HG03064 (cell line): ENCODE measurements at regions not wholly inside any gene's neighbourhood (a gene's known extent, or its start where the extent isn't known, plus 50 kb on each side); places are given as distances from the start of the nearest gene placed in this dataset.
A peak's percentile ranks its signal among the peaks of the same experiment; 100 is the strongest.

Experiments
- ATAC-seq: cut with Tn5 transposase; IDR thresholded peaks from one replicate; pipeline ENCODE4 v1.9.1; 2021; ENCODE audit warnings: low read depth; ENCODE audit not compliant: unreplicated experiment

- ATAC-seq = no peak
These were observed 558.7 kb upstream of the KCNMB2 start for GRCh38 chr3:177977381-177978158.

DNA sequence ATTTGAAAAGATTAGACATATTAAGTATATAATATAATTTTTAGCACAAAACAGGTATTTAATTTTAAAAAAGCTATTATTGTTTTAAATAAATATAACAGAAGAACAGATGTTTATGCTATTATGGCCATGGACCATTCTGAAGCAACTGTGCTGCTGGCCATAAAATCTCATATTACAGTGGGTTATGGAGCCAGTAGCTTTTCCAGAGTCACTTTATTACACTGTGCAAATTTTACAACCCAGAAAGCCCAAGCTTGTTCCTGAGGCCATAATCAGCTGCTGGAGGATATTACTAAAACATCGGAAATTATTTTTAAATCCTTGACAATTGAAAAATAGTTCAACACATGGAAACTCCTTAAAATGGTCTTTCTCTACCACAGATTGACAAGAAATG, 557.3 kb upstream of the KCNMB2 start:
- no peak for ATAC-seq

- no peak for ATAC-seq
These were observed 556.5 kb upstream of the KCNMB2 start for GRCh38 chr3:177979703-177980102.

- ATAC-seq = no peak
These were observed 554.7 kb upstream of the KCNMB2 start for GRCh38 chr3:177981576-177981975.

DNA sequence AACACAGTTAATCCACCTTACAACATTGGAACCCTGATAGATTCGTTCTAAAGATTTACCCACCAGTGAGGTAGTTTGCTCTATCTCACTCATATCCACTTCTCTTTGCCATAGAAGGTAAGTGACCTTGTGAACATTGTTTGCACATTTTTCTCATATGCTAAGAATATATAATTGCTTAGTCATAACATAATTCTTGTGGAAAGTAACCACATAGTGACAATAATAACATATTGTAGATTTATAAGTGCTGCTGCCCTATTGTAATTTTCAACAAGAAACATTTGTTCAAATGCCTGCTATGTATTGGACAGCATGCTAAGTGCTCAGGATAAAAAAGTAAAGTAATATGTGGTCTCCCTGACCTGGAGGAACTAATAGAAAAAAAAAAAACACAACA, 554.2 kb upstream of the KCNMB2 start:
- ATAC-seq = no peak

GRCh38 chr3:177983320-177983719, 552.9 kb upstream of the KCNMB2 start:
- no peak for ATAC-seq

DNA sequence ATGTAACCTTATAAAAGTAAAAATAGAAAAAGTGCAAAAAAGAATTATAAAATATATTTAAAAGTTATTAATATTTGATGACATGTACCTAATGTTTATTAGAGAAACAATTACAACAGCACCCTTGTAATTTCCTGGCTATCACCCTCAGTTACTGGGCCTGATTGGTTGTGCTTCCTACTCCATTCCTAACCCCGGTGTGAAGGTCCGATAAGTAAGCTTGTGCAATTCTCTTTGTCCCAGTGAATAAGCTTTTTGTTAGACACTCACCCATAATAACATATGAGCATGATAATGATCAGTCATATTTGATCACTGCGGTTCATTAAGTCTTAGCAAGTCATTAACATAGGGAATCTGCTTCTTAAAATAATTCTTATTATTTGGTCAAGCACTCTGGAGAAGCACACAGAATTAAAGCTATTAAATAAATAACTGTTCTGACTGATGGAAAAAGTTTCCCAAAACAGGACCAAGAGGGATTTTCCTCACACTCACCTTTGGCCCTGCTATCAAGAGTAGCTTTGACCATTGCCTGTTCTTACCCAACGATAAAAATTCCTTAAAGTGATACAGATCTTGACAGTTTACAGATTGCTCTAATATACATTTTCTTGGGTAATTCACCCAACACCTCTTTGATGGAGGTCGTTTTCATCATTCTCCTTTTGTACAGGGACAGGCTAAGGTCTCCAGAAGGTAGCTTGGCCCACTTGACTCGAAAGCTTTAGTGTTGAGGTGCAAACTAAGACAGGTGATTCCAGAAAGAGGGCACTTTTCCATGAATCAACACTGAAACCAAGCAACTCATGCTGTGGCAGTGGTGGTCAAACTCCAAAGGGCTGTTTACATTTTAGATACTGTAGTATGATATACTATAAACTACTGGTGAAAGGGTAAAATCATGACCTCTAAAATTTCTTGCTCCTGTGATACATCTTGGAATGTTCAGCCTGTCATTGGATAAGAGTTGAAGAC, 543.0 kb upstream of the KCNMB2 start:
- ATAC-seq = no peak

DNA sequence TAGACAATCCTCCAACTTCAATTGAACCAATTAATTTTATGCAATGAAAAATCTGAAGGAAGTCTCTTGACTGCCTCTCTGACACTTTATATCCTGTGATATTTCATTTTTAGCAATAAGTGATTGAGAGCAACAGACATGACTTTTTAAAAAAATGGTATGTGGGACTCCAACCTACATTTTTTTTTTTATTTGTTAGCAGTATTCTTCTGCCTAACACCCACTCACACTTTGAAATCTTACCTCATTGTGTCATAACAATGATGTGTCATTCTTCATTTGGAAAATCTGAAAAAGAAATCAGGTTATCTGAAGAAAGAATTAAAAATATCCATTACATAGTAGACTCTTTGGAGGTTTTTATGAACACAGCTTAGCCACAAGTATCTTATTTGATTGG, 541.3 kb upstream of the KCNMB2 start:
- ATAC-seq = no peak

- no peak for ATAC-seq
These were observed 540.7 kb upstream of the KCNMB2 start for GRCh38 chr3:177995381-177996085.

GRCh38 chr3:178001670-178002101, 534.5 kb upstream of the KCNMB2 start:
- peak; percentile 75 for ATAC-seq

DNA sequence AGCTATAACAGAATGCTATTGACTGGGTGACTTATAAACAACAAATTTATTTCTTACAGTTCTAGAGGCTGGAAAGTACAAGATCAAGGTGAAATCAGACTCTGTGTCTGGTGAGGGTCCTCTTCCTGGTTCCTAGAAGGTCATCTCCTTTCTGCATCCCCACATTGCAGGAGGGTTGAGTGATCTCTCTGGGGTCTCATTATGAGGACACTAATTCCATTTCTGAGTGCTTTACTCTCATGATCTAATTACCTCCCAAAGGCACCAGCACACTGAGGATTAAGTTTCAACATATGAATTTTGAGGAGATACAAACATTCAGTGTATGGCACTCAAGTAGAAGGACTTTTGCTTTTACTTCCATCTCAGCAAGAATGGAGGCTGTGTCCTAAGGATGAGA, 534.1 kb upstream of the KCNMB2 start:
- peak; percentile 13 for ATAC-seq

DNA sequence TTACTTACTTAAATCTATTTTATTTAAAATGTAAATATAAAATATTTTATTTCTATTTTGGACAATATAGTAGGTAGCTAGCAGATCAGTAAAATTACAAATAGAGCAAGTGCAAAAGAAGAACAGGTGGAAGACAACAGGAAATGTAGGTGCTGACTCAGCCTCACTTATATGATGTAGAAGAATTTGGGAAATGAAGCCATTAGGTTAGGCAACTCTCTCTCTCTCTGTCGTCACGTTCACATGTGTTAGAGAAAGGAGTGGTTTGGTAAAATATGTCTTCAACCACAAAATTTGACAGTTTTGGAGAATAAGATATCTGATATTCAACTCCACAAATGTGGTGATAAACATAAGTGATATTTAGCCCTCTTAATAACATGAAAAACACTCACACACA, 532.5 kb upstream of the KCNMB2 start:
- ATAC-seq = no peak

- no peak for ATAC-seq
These were observed 530.3 kb upstream of the KCNMB2 start for GRCh38 chr3:178005961-178006360.

DNA sequence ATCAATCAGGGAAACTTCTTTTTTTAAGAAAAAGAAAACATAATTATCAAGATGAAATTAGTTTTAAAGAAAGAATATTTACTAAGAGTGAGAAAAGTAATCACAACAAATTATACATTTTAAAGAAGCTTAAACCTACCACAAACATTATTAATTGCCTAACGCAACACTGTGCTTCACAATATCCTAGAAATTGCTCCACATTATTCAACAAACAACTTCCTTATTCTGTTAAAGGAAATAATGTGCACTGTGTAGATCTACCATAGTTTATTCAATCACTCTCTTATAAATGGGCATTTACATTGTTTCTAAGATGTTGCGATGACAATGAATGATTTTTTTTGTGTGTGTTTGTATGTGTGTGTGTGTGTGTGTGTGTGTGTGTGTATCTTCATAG, 525.9 kb upstream of the KCNMB2 start:
- ATAC-seq = no peak

GRCh38 chr3:178019645-178020044, 516.6 kb upstream of the KCNMB2 start:
- no peak for ATAC-seq

GRCh38 chr3:178022599-178022998, 513.6 kb upstream of the KCNMB2 start:
- ATAC-seq = no peak

DNA sequence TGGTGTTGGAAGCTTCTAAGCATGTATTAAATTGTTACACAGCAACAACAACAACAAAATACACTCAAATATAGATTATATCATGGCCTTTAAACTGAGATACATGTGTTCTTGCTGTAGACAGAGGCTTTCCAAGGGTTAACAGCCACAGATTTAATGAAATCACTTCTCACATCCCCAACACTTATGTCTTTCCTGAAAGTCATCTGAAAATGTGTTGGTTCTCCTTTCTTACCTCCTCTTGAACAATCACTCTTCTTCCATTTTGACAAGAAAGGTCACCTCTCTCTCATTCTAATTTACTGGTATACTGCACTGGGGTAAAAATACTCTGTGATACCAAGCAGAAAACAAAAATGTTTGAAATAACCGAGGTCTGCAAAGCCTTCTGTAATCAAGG, 507.3 kb upstream of the KCNMB2 start:
- no peak for ATAC-seq

GRCh38 chr3:178036451-178037144, 499.6 kb upstream of the KCNMB2 start:
- ATAC-seq = no peak

DNA sequence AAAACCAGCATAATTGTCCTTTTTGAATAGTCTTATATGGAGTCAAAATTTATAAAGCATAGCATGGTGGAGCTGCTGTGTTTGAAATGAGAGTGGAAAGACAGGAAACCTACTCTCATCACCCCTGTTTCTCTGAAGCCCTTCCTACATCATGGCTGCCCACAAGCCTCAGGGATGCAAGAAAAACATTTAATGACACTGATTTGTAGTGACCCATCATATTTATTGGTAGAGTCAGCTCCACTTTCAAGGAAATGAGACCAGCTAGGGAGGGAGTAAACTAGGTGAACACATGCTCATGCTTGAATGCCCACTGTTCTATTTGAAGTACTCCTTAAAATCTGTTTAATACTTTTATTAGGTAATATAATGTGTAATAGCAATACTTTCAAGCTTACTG, 494.3 kb upstream of the KCNMB2 start:
- ATAC-seq = no peak

DNA sequence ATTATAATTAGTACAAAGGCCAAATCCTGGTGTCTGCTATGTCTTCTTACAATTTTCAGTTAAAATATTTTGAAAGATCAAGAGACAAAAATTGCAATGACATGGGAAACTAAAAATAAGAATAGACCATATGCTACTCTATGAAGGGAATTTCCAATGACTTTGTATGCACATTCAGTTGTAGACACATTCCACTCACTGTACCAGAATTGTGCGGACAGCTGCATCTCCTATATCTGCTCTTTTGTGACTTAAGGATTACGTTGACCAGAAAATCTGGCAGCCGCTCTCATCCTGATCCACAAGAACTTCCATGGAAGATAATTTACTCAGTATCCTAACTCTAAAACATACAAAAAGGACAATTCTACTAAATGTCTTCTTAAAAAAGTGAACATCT, 493.9 kb upstream of the KCNMB2 start:
- ATAC-seq = no peak
